ENCODE measurements at regions not wholly inside any gene's neighbourhood (a gene's known extent, or its start where the extent isn't known, plus 50 kb on each side); places are given as distances from the start of the nearest gene placed in this dataset.

DNA sequence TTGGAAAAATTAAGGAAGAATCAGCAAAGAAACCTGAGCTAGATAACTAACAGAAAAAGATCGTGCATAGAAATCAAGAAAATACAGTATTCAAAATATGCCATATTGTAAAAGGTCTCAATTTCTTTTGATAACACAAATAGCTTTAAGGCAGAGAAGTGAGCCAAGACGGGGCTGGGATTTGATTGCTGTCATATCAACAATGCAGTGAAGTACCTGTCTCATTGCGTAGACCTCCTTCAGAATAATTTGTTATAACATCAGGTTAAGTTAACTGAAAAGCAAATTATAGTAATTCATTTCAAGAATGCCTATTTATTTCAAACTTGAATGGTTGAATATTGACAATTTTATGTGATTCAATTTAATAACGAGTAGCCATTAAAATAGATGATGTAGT, 453.8 kb upstream of the MAP2 start:
- H3K4me3 ChIP-seq = no peak overlapping the region
- TF ChIP-seq, protein P1, sequence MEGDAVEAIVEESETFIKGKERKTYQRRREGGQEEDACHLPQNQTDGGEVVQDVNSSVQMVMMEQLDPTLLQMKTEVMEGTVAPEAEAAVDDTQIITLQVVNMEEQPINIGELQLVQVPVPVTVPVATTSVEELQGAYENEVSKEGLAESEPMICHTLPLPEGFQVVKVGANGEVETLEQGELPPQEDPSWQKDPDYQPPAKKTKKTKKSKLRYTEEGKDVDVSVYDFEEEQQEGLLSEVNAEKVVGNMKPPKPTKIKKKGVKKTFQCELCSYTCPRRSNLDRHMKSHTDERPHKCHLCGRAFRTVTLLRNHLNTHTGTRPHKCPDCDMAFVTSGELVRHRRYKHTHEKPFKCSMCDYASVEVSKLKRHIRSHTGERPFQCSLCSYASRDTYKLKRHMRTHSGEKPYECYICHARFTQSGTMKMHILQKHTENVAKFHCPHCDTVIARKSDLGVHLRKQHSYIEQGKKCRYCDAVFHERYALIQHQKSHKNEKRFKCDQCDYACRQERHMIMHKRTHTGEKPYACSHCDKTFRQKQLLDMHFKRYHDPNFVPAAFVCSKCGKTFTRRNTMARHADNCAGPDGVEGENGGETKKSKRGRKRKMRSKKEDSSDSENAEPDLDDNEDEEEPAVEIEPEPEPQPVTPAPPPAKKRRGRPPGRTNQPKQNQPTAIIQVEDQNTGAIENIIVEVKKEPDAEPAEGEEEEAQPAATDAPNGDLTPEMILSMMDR (IDR thresholded peaks at IDR 0.05) = no peak
- no peak for DNase-seq (ENCODE audit: low spot score)
- no peak overlapping the region for H3K27ac ChIP-seq

DNA sequence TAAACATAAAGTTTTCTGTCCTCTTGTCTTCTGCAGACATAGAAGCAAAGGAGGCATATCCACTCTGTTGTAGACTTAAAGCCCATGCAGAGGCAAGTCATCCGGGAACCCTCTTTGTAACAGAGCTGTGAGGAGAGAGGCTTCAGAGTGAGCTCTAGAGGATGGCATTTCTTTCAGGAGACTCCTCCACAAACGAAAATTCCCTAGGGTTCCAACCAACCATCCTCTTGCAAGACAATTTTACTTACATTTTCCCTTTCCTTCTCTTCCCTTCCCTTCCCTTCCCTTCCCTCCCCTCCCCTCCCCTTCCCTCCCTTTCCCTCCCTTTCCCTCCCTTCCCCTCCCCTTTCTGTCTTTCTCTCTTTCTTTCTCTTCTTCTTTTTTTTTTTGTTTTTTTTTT, 446.3 kb upstream of the MAP2 start:
- TF ChIP-seq, protein P1 (IDR thresholded peaks at IDR 0.05) = no peak
- no peak overlapping the region for H3K27ac ChIP-seq
- no peak for DNase-seq (ENCODE audit: low spot score)
- H3K4me3 ChIP-seq = no peak overlapping the region

DNA sequence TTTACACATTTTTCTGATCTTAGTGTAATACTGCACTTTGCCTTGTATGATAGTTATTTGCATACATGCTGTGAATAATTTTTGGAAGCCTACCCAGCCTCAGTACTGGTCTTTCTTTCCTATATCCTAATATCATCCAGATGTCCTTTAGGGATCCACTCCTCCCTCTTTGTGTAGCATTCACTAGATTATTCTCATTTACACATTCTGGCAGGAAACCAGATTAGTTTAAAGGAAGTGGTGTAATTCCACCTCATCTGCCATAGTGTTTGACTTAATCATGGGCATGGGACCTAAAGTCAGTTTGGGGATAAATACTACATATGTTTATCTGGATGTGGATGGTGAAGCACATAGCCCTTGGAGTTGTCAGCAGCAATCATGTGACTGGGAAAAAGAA, 444.9 kb upstream of the MAP2 start:
- no peak for DNase-seq (ENCODE audit: low spot score)
- TF ChIP-seq, protein P1 (IDR thresholded peaks at IDR 0.05) = no peak
- no peak overlapping the region for H3K4me3 ChIP-seq
- no peak overlapping the region for H3K27ac ChIP-seq

DNA sequence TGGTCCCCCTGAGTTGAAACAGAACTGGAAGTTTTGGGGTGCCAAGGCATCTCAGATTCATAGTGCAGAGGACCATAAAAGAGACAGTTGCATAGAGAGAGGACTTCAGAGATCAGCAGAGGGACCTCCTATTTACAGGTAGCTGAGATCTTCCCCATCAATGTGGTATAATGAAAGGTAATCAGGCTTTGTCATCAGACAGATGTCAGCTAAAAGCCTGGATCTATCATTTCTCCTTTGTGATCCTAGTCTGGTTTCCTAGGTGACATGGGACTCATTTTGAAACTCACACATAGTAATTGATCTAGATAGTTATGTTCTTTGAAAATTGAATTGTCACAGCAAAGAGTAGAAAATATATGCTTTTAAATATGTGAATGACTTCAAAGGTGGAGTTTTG, 443.5 kb upstream of the MAP2 start:
- TF ChIP-seq, protein P1 (IDR thresholded peaks at IDR 0.05) = no peak
- DNase-seq (ENCODE audit: low spot score) = no peak
- Histone ChIP-seq H3K4me3 (no peak overlapping the region), H3K27ac (no peak overlapping the region)

DNA sequence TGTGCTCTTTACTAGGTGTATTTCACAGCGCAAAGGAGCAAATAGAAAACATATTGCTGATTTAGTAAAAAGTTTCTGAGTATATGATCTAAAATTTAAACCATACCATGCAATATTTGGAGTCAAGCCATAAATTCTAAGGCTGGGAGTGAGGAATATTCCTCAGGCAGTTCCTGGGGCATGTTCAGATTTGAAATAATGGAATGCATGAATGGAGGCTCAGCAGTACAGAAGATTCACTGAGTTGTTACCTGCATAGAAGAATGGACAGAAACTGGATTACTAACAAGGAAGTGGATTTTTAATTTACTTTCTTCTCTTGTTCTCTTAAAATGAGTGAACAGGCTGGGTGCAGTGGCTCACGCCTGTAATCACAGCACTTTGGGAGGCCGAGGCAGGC, 441.0 kb upstream of the MAP2 start:
- Histone ChIP-seq H3K27ac (no peak overlapping the region), H3K4me3 (no peak overlapping the region)
- TF ChIP-seq, protein P1 (IDR thresholded peaks at IDR 0.05) = no peak
- DNase-seq (ENCODE audit: low spot score) = no peak

DNA sequence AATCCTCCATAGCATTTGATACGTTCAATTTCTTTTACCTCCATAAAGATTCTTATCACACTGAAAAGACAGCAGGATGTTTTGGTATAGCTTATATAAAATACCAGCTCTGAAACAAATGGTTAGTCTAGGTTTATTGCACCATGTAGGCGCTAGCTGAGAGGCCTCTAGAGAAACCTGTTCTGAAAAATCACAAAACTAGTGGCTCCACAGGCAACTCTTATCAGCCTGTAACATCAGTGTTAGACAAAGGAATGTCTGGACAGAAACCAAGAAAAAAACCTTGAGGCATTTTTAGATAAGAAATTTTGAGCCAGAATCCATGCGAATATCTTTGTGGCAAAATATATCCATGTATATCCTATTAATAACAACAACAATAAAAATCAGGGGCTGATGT, 440.4 kb upstream of the MAP2 start:
- TF ChIP-seq, protein P1 (IDR thresholded peaks at IDR 0.05) = no peak
- Histone ChIP-seq H3K4me3 (no peak overlapping the region), H3K27ac (no peak overlapping the region)
- no peak for DNase-seq (ENCODE audit: low spot score)

DNA sequence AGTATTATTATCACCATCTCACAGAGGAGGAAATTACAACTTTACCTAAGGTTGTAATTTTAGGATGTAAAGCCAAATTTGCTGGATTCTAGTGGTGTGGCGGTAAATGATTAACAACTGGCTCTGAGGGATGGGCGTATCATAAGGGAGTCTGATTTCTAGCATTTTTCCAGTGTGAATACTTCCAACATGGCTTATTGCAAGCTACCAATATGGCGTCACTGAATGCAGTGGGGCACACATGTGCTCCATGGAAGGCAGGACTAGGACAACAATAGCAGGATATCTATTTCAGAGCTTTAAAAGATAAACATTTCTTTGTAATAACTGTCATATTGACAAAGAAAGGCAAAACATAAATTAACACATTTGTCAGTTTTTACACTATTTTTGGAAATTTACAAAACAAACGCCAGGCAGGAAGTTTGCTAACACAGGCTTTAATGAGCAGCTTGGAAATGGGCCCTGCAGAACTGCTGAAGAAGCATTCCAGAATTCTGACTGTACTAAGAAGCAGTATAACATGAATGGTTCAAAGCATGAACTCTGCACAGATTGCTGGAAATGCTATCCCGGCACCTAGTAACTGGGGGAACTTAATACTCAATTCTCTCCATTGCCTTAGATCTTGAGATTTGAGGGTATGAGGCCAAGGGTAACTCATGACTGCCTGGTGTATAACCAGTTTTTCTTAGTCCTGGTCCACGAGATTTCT, 439.3 kb upstream of the MAP2 start:
- DNase-seq (ENCODE audit: low spot score) = no peak
- TF ChIP-seq, protein P1 (IDR thresholded peaks at IDR 0.05) = no peak

More for the DNA sequence above, 439.3 kb upstream of the MAP2 start:
- Histone ChIP-seq H3K27ac (no peak overlapping the region), H3K4me3 (no peak overlapping the region)
